ENCODE measurements at regions not wholly inside any gene's neighbourhood (a gene's known extent, or its start where the extent isn't known, plus 50 kb on each side); places are given as distances from the start of the nearest gene placed in this dataset.

GRCh38 chr14:79971330-79971729 is 240.0 kb downstream of the DIO2 start:
- no peak for TF ChIP-seq CTCF (IDR thresholded peaks at IDR 0.05; ENCODE audit: low read depth, low read length)
- Histone ChIP-seq H3K4me1 (no peaks in the 10 kb centered on the region), H3K27me3 (no peaks in the 10 kb centered on the region), H3K9me3 (no peaks in the 10 kb centered on the region), H3K4me3 (ENCODE audit: low read depth, low read length) (no peak overlapping the region), H3K36me3 (no peaks in the 10 kb centered on the region)
- DNase-seq: no peak

GRCh38 chr14:79967453-79967852 is 243.9 kb downstream of the DIO2 start:
- Histone ChIP-seq H3K9me3 (no peaks in the 10 kb centered on the region), H3K27me3 (no peaks in the 10 kb centered on the region), H3K4me3 (ENCODE audit: low read depth, low read length) (no peak overlapping the region), H3K36me3 (no peaks in the 10 kb centered on the region), H3K4me1 (no peaks in the 10 kb centered on the region)
- DNase-seq: no peak
- TF ChIP-seq CTCF (IDR thresholded peaks at IDR 0.05; ENCODE audit: low read depth, low read length): no peak

GRCh38 chr14:79967001-79967400 is 244.3 kb downstream of the DIO2 start:
- DNase-seq: no peak
- no peak for TF ChIP-seq CTCF (IDR thresholded peaks at IDR 0.05; ENCODE audit: low read depth, low read length)
- H3K36me3 ChIP-seq: no peaks in the 10 kb centered on the region
- no peaks in the 10 kb centered on the region for H3K4me1 ChIP-seq
- no peaks in the 10 kb centered on the region for H3K9me3 ChIP-seq
- H3K27me3 ChIP-seq: no peaks in the 10 kb centered on the region
- no peak overlapping the region for H3K4me3 ChIP-seq (ENCODE audit: low read depth, low read length)

GRCh38 chr14:79965896-79966295 is 245.4 kb downstream of the DIO2 start:
- no peaks in the 10 kb centered on the region for H3K9me3 ChIP-seq
- H3K36me3 ChIP-seq: no peaks in the 10 kb centered on the region
- H3K4me3 ChIP-seq (ENCODE audit: low read depth, low read length): no peak overlapping the region
- no peak for TF ChIP-seq CTCF (IDR thresholded peaks at IDR 0.05; ENCODE audit: low read depth, low read length)
- H3K27me3 ChIP-seq: no peaks in the 10 kb centered on the region
- no peak for DNase-seq
- H3K4me1 ChIP-seq: no peaks in the 10 kb centered on the region

- H3K27me3 ChIP-seq: no peaks in the 10 kb centered on the region
- H3K4me3 ChIP-seq (ENCODE audit: low read depth, low read length): no peak overlapping the region
- no peaks in the 10 kb centered on the region for H3K9me3 ChIP-seq
- no peak for TF ChIP-seq CTCF (IDR thresholded peaks at IDR 0.05; ENCODE audit: low read depth, low read length)
- no peaks in the 10 kb centered on the region for H3K36me3 ChIP-seq
- DNase-seq: no peak
- no peaks in the 10 kb centered on the region for H3K4me1 ChIP-seq
Measured at GRCh38 chr14:79961197-79961596, 250.1 kb downstream of the DIO2 start.

GRCh38 chr14:79960288-79960687 is 251.0 kb downstream of the DIO2 start:
- no peaks in the 10 kb centered on the region for H3K36me3 ChIP-seq
- no peaks in the 10 kb centered on the region for H3K9me3 ChIP-seq
- H3K4me1 ChIP-seq: no peaks in the 10 kb centered on the region
- no peak for TF ChIP-seq CTCF (IDR thresholded peaks at IDR 0.05; ENCODE audit: low read depth, low read length)
- no peak overlapping the region for H3K4me3 ChIP-seq (ENCODE audit: low read depth, low read length)
- no peak for DNase-seq
- H3K27me3 ChIP-seq: no peaks in the 10 kb centered on the region
